GM19452 (cell line): ENCODE measurements at regions not wholly inside any gene's neighbourhood (a gene's known extent, or its start where the extent isn't known, plus 50 kb on each side); places are given as distances from the start of the nearest gene placed in this dataset.

ENCODE experiments used
- ATAC-seq: cut with Tn5 transposase; IDR thresholded peaks from one replicate; pipeline ENCODE4 v1.9.1; 2021; ENCODE audit not compliant: unreplicated experiment

DNA sequence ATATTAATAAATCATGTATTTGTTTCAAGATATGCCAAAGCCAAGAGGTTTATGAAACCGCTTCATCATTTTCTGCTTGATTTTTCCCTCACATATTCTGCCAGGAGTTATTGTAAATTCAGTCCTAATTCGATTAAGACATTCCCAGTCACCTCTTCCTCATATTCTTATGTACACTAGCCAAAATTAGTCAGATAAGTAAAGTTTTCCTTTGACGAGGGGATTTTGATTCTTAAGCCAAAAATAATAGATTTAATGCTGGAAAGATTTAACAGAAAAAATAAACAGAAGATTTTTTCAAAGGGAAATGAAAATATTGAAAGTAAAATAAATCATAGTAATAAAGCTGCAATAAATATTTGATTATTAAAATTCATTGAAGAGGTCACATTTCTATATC is 51.0 kb upstream of the VEGFC start:
- ATAC-seq, result no peak

DNA sequence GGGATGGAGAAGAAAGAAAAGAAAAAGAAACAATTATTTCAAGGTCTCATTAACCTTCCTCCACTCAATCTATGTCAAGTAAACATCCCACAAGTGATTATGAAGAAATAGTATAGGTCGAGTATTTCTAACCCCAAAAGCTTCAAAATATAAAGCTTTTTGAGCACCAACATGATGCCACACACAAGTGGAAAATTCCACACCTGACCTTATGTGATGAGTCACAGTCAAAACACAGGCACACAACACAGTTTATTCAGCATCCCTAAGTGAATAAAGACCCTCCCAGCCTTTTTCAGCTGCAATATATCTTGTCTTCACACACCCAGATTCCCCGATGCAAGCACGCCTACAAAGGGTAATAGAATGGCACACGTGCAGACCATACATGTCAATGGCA is 51.7 kb upstream of the VEGFC start:
- ATAC-seq, result no peak

DNA sequence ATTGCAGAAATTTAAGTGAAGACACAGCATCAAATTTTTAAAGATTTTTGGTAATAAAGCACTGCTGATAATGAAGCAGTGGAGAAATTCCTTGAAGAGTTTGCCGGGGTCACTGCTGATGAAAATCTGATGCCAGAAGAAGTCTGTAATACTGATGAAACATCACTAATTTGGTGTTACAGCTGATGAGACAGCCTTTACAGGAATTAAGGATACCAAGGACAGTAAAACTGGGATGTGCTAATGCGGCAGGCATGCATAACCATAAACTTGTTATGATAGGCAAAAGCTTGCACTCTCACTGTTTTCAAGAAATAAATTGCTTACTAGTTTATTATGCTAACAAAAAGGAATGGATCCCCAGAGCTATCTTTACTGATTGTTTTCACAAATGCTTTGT is 52.9 kb upstream of the VEGFC start:
- no peak for ATAC-seq

DNA sequence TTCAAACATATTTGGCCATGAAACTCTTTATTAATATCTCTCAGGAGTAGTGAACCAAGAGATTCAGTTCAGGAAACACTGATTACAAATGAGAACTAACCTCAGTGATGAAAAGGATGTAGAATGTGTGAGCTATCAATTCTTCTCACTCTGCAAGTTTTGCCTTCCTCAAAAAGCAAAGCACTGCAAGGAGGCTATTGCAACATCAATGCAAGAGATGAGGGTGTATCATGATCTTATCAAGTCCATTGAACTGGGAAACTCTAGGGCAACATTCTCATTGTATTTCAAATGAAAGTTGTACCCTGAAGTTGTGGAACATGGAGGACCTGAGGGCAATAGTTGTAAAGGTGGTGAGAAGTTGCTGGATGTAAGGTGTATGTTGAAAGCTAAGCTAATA is 56.4 kb upstream of the VEGFC start:
- ATAC-seq, result no peak

DNA sequence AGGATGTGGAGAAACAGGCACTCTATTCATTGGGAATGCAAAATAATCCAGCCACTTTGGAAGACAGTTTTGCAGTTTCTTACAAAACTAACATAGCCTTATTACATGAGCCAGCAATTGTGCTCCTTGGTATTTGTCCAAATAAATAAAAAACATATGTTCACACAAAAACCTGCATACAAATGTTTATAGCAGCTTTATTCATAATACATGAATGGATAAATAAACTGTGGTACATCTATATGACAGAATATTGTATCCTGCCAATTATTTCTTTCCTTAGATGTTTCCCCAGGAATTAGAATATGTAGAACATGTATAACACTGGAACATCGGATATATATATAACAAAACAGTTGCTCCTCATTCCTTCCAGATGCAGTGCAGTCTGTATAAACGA is 57.7 kb upstream of the VEGFC start:
- no peak for ATAC-seq

DNA sequence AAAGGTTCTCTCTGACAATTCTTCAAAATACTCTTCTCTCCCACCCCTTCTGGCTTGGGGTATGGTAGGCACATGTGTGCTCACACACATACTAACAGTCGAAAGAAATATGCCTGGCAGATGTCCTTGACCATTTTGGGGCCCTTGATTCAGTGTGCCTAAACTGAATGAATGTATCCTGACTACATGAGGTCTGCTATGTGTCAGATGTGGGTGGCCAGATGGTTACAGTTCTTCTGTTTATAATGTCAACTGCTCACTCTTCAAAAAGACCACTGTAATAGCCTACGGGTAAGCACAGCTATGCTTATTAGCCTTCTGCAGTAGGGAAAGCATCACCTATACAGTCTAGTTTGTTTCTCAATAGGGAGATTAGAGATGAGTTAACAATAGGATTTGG is 63.7 kb upstream of the VEGFC start:
- ATAC-seq, result no peak

DNA sequence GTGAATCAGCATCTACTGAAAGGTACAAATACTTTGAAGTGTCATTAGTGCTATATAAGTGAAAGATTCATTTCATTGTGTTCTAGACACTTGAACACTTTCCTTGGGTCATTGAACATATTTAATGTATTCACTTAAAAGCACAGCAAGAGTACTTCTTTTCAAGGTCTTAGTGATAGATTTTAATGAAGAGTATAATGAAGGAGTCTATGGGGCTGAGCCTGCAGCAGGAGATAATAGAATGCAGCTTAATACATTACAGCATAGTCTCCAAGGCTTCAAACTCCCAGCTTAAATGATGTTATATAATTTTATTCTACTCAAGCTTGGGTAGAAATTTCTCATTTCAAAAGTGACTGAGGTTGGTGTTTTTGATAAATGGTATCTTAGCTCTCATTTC is 66.1 kb upstream of the VEGFC start:
- ATAC-seq, result no peak

DNA sequence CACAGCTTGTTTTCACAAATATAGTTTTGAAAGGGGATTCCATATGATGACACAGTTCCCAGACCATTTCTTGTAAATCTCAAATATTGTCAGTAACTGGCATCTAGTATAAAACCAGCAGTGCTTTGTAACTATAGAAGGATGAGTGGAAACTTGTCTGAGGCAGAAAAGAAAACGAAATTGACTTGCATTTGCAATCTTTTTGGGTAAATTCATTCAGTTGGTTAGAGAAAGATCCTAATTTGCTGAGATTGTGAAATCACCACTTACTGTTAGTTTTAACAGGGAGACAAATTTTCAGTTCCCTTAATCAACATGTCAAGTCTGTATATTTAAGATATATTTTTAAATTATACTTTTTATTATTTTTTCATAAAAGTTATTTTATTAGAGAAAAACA is 71.5 kb upstream of the VEGFC start:
- no peak for ATAC-seq

DNA sequence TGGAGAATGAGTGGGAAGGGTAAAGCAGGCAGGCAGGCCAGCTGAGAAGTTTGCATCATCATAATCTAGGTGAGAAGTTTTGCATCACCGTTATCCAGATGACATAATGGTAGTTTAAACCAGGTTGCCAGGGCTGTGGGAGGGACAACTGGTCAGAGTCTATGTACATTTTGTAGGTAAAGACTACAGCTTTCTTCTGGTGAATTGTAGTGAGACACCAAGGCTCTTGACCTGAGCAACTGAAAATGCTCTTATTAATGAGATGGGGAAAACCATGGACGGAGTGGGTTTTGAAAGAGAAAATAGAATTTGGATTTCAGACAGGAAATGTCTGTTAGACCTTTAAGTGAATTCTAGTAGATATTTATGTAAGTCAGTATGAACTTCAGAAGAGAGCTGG is 76.0 kb upstream of the VEGFC start:
- no peak for ATAC-seq

DNA sequence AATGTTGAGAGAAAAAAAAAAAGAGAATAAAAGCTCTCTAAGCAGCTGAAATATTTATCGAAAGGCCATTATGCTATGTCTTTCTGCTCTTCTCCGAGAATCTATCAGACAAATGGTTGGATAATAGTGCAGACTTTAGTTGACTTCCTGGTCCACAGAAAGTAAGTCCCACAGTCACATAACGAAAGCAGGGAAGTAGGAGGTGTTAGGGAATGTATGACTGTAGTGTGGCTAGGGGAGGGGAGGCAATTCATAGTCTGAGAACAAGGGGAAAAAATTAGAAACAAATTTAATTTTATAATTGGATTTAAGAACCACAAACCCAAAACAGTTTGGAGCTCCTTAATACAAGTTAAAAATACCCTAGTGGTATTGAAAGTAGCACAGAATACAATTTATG is 79.7 kb upstream of the VEGFC start:
- ATAC-seq, result no peak

DNA sequence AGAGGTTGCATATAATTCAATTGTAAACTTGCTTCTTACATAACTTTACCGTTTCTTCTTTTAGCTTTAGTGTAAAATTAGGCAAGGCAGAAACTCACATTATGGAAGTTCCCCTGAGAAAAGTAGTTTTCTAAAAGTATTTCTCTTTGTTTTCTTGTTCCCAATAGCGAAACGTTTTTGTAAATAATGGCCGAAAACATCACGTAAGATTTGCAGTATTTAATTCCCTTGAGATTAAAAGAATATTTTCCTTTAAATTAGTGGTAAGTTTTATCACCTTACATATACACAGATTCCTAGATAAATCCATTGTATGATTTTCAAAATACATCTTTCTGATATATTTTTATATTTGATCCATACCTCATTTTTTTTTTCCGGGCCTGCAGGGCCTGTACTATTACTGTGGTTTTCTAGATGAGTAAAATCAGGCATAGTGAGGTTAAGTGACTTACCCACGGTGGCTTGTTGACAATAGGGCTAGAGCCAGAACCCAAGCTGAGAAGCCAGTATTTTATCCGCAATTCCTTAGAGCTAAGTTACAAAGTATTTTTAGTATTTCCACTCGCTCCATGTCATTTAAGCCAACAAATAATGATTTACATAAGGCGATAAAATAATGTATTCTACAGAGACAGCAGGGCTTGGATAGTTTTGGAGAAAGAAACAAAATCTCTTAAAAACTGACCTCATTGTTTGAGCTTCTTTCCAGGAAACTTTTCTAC is 82.2 kb upstream of the VEGFC start:
- no peak for ATAC-seq

DNA sequence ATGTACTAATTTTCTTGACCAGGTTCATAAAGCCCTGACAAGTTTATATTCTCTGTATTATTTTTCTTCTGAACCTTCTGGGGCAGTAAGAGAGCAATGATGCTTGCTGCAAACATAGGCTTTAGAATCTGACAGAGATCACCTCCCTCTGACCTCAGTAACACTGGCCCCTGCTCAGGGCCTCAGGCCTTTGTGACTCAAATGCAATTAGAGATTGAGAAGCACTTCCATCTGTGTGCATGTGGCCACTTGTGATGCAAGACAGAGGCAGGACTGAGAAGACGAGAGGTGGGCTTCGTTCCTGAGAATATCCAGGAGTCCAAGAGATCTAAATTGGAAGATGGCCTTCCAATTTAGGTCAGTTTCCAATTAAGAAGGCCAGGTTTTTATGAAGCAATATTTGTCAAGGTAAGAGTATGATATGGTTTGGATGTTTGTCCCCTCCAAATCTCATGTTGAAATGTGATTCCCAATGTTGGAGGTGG is 82.8 kb upstream of the VEGFC start:
- ATAC-seq, result no peak

DNA sequence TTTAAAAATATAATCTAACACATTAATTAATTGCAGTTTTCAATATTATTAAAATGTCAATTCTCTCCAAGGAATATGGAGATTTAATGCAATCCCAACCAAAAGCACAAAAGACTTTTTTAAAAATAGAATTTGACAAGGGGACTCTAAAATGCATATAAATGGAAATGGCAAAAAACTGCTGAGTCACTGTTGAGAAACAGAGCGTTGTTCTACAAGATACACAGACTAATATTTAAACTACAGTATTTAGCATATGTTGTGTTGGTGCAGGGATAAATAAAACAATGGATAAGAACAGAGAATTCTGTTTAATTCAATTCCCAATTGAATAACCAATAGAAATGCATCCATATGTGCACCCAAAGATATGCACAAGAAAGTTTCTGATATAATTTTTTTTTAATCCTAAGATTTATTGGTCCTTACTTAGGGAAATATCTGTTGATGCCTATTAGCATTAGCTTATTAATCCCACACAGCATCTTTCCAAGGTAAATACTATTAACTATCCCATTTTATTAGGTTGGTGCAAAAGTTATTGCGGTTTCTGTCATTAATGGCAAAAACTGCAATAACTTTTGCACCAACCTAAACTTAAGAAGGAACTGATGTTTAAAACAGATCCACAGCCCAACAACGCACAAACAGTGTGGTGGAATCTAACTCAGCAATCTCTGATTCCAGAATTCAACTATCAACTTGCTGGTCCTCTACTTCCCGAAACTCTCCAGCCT is 86.8 kb upstream of the VEGFC start:
- no peak for ATAC-seq

DNA sequence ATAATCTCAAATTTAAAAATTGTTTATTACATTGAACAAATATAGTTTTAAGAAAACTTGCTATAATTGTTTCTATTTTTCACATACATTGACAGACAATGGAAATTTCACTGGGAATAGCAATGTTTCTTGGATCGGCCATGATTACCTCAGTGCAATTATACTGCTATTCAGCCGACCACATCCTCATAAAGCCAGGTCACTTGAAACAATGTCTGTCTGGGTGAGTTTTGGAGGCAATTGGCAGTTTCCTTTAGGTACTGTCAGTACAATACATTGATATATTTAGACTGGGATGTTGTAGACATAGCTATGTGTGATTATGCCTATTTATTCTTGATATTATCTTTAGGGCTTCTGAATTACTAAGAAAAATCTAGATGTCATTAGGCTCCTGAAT is 89.5 kb upstream of the VEGFC start:
- ATAC-seq, result no peak

DNA sequence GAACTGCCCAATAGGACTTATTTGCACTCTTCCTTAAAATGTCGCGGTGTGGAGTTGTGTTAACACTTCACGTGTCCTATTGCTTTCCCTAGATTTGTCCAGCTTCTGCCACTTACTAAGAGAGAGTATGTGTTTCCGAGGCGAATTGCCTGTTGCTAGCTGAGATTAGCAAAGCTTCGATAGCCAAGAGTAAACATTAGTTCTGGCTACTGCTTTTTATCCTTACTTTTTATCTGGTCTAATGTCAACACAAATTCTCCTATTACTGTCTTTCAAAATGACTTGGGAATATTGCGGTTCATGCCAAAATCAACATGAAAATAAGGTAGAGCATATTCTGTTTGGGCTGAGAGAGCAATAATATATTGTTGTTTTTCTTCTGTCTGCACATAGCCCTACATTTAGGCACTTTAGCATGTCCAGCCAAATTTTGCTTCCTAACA is 90.4 kb upstream of the VEGFC start:
- no peak for ATAC-seq

DNA sequence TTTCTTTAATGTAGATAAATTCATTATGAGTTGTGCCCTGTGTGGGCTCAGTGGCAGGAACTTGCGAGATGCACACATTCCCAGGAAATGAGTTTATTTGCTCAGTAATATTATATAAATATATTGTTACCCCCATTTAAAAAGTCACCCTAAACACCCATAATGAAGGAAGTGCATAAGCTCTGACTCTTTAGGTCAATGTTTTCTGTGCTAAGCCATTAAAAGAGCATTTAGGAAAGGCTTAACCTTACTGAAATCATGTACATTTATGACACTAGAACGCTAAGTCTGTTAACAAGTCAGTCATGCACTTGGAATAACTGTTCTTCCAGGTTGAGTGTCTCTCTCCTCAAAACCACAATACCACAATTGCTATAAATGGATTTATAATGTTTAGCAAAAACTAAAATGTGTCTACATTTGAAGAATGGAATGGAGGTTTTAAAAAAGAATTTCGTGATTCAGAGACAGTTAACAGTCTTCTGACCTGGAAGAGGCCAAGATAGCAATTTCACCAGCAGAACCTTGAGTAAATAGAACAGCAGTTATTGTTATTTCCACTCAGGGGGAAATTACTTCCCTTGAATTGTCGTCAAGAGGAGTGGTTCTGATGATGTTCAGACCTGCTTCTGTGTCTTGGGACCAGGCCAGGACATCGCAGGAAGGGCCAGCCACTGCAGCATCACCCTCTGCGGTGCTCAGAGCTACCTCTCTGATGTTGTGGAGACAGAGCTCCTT is 91.1 kb upstream of the VEGFC start:
- no peak for ATAC-seq

DNA sequence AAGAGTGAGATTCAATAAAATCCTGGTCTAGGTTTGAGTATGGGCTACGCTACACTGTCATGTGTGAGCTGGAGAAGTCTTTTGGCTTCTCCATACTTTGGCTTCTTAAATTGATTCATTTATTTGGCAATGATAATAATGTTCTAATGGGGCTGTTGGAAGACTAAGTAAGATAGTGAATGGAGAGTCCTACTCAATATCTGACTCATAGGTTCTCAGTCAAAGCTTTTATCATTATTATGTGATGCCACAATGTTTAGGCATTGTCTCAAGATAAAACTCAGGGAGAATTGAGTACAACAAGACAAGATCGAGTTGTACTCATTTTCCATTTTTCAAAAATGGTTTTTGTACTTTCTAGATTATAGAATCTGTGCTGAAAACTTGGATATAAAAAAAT is 92.5 kb upstream of the VEGFC start:
- no peak for ATAC-seq

DNA sequence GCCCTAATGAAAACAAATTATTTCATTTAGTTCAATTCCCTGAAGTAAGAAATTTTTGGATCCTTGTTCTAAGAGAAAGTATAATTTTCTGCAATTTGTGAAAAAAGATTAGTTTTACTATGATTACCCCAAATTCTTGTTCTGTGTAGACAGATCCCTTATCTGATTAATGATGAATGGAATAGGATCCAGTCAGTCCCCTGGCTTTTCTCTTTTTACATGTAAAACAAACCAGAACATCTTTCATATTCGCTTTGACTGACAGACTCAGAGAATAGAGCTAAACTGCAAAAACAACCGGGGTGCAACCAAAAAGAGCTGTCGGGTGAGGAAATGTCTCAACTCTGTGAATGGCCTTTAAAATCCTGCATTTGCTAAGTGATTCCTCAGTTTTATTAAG is 93.4 kb upstream of the VEGFC start:
- no peak for ATAC-seq

DNA sequence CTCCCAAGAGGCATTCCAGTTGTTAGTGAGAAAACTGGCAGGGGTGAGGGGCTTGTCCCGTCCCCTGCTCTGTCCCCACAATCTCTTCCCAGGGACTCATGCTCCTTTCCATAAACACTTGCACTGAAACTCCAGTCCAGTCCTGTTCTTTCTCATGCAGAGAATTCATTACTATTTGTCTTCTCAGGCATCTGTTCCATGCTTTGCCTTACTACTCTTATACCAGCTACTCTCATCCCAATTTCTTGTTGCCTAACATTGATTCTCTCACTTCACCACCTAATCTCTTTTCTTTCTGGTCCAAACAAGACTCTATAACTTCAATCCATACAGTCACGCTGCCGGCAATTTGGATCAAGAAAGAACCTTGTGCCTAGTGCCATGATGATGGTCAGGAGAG is 97.1 kb upstream of the VEGFC start:
- no peak for ATAC-seq

DNA sequence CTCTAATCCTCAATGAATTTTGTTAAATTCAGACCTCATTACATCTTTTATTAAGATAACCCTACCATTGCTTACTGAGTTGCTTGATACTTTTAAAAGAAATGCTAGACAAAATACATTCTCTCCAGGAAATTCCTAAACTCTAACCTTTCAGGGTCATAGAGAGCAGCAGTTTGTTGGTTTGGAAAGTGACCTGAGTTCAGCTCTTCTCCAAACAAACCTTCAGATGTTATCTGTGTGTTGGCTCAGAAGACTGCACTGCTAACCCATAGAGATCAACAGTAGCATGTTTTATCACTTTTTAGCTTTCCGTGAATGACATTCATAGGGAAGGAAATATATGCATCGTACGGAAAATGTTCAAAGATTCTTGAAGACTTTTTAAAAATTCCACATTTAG is 101.8 kb upstream of the VEGFC start:
- no peak for ATAC-seq

DNA sequence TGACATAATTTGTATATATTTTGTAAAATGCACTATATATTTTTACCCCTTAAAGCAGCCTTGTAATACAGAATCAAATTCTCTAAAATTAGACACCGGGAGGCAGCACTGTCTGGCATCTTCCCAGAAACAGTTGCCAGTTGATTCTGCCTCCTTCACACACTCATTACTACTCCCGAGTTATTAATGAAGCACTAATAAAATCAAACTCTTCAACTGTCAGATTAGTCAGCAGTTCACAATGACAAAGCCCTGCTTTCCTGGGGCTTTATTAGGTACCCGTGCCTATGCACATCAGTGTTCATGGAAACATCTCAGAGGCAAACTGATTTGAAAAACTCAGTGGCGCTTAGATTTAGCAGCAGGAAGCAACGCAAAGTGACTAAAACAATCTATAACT is 103.5 kb upstream of the VEGFC start:
- ATAC-seq, result no peak

DNA sequence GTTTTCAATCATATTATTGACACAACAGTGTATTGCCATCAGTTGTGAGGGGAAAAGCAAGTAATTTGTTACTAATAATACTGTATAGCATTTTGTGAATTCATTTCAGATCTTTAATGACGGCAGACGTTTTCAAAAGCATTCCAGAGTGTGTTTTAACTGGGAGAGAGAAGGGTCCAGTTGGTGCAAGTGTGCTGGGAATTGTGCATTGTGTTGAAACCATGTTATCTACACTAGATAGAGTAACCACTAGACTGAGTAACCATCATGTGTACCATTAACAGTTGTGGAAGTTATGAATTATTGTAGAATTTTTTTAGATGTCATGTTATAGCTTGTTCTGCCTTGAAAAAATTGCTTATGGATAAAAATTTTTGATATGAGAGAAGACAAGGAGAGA is 104.5 kb upstream of the VEGFC start:
- no peak for ATAC-seq
